ENCODE measurements at regions not wholly inside any gene's neighbourhood (a gene's known extent, or its start where the extent isn't known, plus 50 kb on each side); places are given as distances from the start of the nearest gene placed in this dataset.

DNA sequence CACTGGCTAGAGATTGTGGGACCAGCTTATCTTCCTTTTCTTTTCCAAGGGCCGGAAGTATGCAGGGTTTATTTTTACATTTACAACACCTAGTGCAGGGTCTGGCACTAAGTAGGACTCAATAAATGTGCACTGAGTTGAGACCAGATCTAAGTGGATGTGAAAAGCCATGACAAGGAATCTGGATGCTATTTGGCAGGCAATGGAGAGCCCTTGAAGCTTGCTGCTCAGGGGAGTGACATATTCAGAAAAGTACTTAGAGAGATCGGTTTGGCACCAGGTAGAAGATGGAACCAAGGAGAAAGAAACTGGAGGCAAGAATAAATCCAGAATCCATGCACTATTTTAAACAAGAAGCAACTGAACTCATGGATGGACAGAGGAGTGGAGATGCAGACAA lies 815.8 kb downstream of the MAFB start:
- Histone ChIP-seq H3K36me3 (replicated peaks in 1 of 2; ENCODE audit: control insufficient read depth in 2 of 2, insufficient read depth in 2 of 2, low read length in 2 of 2) (no peaks in the 10 kb centered on the region), H4K91ac (ENCODE audit: low read depth, low read length, poor library complexity) (no peak overlapping the region), H3K9me3 (replicated peaks in 1 of 2; ENCODE audit: control insufficient read depth in 2 of 2, insufficient read depth in 1 of 2, low read depth in 1 of 2, low read length in 2 of 2) (no peaks in the 10 kb centered on the region), H3K4me2 (ENCODE audit: insufficient read depth, low read length, poor library complexity, severe bottlenecking) (no peak overlapping the region), H3K23ac (ENCODE audit: low read depth, low read length, poor library complexity) (no peak overlapping the region), H3K27ac (replicated peaks; ENCODE audit: low read length) (no peak overlapping the region), H3K27me3 (ENCODE audit: control insufficient read depth in 3 of 3, insufficient read depth in 3 of 3, low read depth in 1 of 3, low read length in 3 of 3) (peaks cover 0 to 22% (median 0%) of the 10 kb centered on the region in 3 experiments), H3K14ac (ENCODE audit: low read length) (no peak overlapping the region), H2BK12ac (ENCODE audit: low read length) (no peak overlapping the region), H2BK120ac (ENCODE audit: low read depth, low read length) (no peak overlapping the region), H2AFZ (ENCODE audit: low read length) (no peak overlapping the region), H2BK15ac (ENCODE audit: low read length) (no peak overlapping the region), H3K79me1 (ENCODE audit: low read depth, low read length) (no peaks in the 10 kb centered on the region), H3K4me3 (ENCODE audit: low read length in 2 of 2) (no peak overlapping the region), H3K4me1 (ENCODE audit: control insufficient read depth in 2 of 2, insufficient read depth in 1 of 2, low read depth in 1 of 2, low read length in 2 of 2) (peaks cover 0 to 13% of the 10 kb centered on the region in 2 donors), H2BK5ac (ENCODE audit: low read length) (no peak overlapping the region), H3K4ac (ENCODE audit: low read length) (no peak overlapping the region), H4K8ac (ENCODE audit: low read depth, low read length) (no peak overlapping the region), H3K18ac (ENCODE audit: low read length) (no peak overlapping the region), H3K9ac (ENCODE audit: low read depth, low read length, poor library complexity) (no peak overlapping the region), H2AK5ac (ENCODE audit: low read depth, low read length) (no peak overlapping the region)
- no CpG with 5 or more reads among the region's 2 CpGs for WGBS, 2 donors (ENCODE audit: extremely low coverage in 2 of 2, insufficient read length in 2 of 2, insufficient replicate concordance in 1 of 2)
- DNase-seq (ENCODE audit: low spot score) = no peak

DNA sequence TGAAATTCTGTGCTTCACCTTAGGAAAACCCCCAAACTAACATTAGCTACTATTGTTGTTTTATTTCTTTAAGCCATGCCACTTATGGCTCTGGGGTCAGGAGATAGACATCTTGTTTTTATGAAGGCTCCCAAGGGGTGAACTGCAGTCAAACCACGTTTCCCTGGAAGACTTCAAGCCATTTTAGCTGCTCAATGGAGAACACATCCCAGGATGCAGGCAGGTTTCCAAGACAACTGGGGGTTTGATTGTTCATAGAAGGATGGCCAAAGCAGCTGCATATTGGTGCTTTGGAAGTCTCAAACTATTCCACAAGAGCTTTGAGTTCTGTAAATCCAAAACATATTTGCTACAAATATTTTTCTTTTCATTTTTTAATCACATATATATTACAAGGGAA lies 818.0 kb downstream of the MAFB start:
- Histone ChIP-seq H3K14ac (ENCODE audit: low read length) (no peak overlapping the region), H3K27ac (replicated peaks; ENCODE audit: low read length) (no peak overlapping the region), H3K36me3 (replicated peaks in 1 of 2; ENCODE audit: control insufficient read depth in 2 of 2, insufficient read depth in 2 of 2, low read length in 2 of 2) (no peaks in the 10 kb centered on the region), H2BK120ac (ENCODE audit: low read depth, low read length) (no peak overlapping the region), H2BK12ac (ENCODE audit: low read length) (no peak overlapping the region), H3K4ac (ENCODE audit: low read length) (no peak overlapping the region), H3K9me3 (replicated peaks in 1 of 2; ENCODE audit: control insufficient read depth in 2 of 2, insufficient read depth in 1 of 2, low read depth in 1 of 2, low read length in 2 of 2) (no peaks in the 10 kb centered on the region), H4K8ac (ENCODE audit: low read depth, low read length) (no peak overlapping the region), H3K23ac (ENCODE audit: low read depth, low read length, poor library complexity) (no peak overlapping the region), H3K4me1 (ENCODE audit: control insufficient read depth in 2 of 2, insufficient read depth in 1 of 2, low read depth in 1 of 2, low read length in 2 of 2) (peaks cover 0 to 7% of the 10 kb centered on the region in 2 donors), H3K9ac (ENCODE audit: low read depth, low read length, poor library complexity) (no peak overlapping the region), H3K18ac (ENCODE audit: low read length) (no peak overlapping the region), H3K79me1 (ENCODE audit: low read depth, low read length) (no peaks in the 10 kb centered on the region), H2AFZ (ENCODE audit: low read length) (no peak overlapping the region), H2BK15ac (ENCODE audit: low read length) (no peak overlapping the region), H2BK5ac (ENCODE audit: low read length) (no peak overlapping the region), H2AK5ac (ENCODE audit: low read depth, low read length) (no peak overlapping the region), H4K91ac (ENCODE audit: low read depth, low read length, poor library complexity) (no peak overlapping the region), H3K4me3 (ENCODE audit: low read length in 2 of 2) (no peak overlapping the region), H3K27me3 (ENCODE audit: control insufficient read depth in 3 of 3, insufficient read depth in 3 of 3, low read depth in 1 of 3, low read length in 3 of 3) (peaks cover 0 to 31% (median 0%) of the 10 kb centered on the region in 3 experiments), H3K4me2 (ENCODE audit: insufficient read depth, low read length, poor library complexity, severe bottlenecking) (no peak overlapping the region)
- DNase-seq (ENCODE audit: low spot score) = no peak
- no CpG with 5 or more reads among the region's 1 CpG for WGBS, 2 donors (ENCODE audit: extremely low coverage in 2 of 2, insufficient read length in 2 of 2, insufficient replicate concordance in 1 of 2)

DNA sequence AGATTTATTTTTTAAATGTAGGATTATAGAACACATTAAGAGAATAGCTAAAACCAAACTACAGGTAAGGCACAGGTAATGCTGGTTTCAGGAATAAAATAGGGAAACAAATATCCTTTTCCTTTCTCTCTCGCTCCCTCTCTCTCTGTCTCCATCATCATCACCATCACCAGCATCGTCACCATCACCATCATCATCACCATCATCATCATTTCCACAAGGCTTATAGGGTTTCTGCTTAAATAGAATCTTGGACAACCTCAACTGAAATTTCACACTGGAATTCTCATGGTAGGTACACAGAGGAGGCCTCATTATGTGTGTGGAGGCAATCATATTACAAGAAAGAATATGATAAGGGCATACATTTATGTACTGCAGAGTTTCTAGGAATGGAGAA lies 823.6 kb downstream of the MAFB start:
- no peaks in the 10 kb centered on the region for H3K79me1 ChIP-seq (ENCODE audit: low read depth, low read length)
- H3K4me2 ChIP-seq (ENCODE audit: insufficient read depth, low read length, poor library complexity, severe bottlenecking) = no peak overlapping the region
- H3K4me3 ChIP-seq (ENCODE audit: low read length in 2 of 2) = no peak overlapping the region
- H2BK12ac ChIP-seq (ENCODE audit: low read length) = no peak overlapping the region
- H3K23ac ChIP-seq (ENCODE audit: low read depth, low read length, poor library complexity) = no peak overlapping the region
- no peak overlapping the region for H3K4ac ChIP-seq (ENCODE audit: low read length)
- H4K8ac ChIP-seq (ENCODE audit: low read depth, low read length) = no peak overlapping the region
- H2BK5ac ChIP-seq (ENCODE audit: low read length) = no peak overlapping the region
- no peak overlapping the region for H2AK5ac ChIP-seq (ENCODE audit: low read depth, low read length)
- H3K27me3 ChIP-seq (ENCODE audit: control insufficient read depth in 3 of 3, insufficient read depth in 3 of 3, low read depth in 1 of 3, low read length in 3 of 3) = peaks cover 0 to 73% (median 0%) of the 10 kb centered on the region in 3 experiments
- WGBS, 2 donors (ENCODE audit: extremely low coverage in 2 of 2, insufficient read length in 2 of 2, insufficient replicate concordance in 1 of 2) = no CpG with 5 or more reads among the region's 2 CpGs
- no peak overlapping the region for H3K18ac ChIP-seq (ENCODE audit: low read length)
- H4K91ac ChIP-seq (ENCODE audit: low read depth, low read length, poor library complexity) = no peak overlapping the region
- H3K36me3 ChIP-seq (replicated peaks in 1 of 2; ENCODE audit: control insufficient read depth in 2 of 2, insufficient read depth in 2 of 2, low read length in 2 of 2) = no peaks in the 10 kb centered on the region
- H3K9me3 ChIP-seq (replicated peaks in 1 of 2; ENCODE audit: control insufficient read depth in 2 of 2, insufficient read depth in 1 of 2, low read depth in 1 of 2, low read length in 2 of 2) = no peaks in the 10 kb centered on the region
- H3K14ac ChIP-seq (ENCODE audit: low read length) = no peak overlapping the region
- DNase-seq (ENCODE audit: low spot score) = no peak
- H2BK15ac ChIP-seq (ENCODE audit: low read length) = no peak overlapping the region
- H2AFZ ChIP-seq (ENCODE audit: low read length) = no peak overlapping the region
- no peak overlapping the region for H3K9ac ChIP-seq (ENCODE audit: low read depth, low read length, poor library complexity)
- H3K4me1 ChIP-seq (ENCODE audit: control insufficient read depth in 2 of 2, insufficient read depth in 1 of 2, low read depth in 1 of 2, low read length in 2 of 2) = peaks cover 0 to 2% of the 10 kb centered on the region in 2 donors
- H3K27ac ChIP-seq (replicated peaks; ENCODE audit: low read length) = no peak overlapping the region
- H2BK120ac ChIP-seq (ENCODE audit: low read depth, low read length) = no peak overlapping the region

- no peak overlapping the region for H2BK15ac ChIP-seq (ENCODE audit: low read length)
- no peaks in the 10 kb centered on the region for H3K9me3 ChIP-seq (replicated peaks in 1 of 2; ENCODE audit: control insufficient read depth in 2 of 2, insufficient read depth in 1 of 2, low read depth in 1 of 2, low read length in 2 of 2)
- H3K27me3 ChIP-seq (ENCODE audit: control insufficient read depth in 3 of 3, insufficient read depth in 3 of 3, low read depth in 1 of 3, low read length in 3 of 3) = peaks cover 0 to 81% (median 0%) of the 10 kb centered on the region in 3 experiments
- H2BK12ac ChIP-seq (ENCODE audit: low read length) = no peak overlapping the region
- no peak overlapping the region for H3K9ac ChIP-seq (ENCODE audit: low read depth, low read length, poor library complexity)
- H3K27ac ChIP-seq (replicated peaks; ENCODE audit: low read length) = no peak overlapping the region
- H4K91ac ChIP-seq (ENCODE audit: low read depth, low read length, poor library complexity) = no peak overlapping the region
- no CpG with 5 or more reads among the region's 4 CpGs for WGBS, 2 donors (ENCODE audit: extremely low coverage in 2 of 2, insufficient read length in 2 of 2, insufficient replicate concordance in 1 of 2)
- no peak overlapping the region for H3K4me3 ChIP-seq (ENCODE audit: low read length in 2 of 2)
- no peak overlapping the region for H3K23ac ChIP-seq (ENCODE audit: low read depth, low read length, poor library complexity)
- H3K14ac ChIP-seq (ENCODE audit: low read length) = no peak overlapping the region
- H3K4me1 ChIP-seq (ENCODE audit: control insufficient read depth in 2 of 2, insufficient read depth in 1 of 2, low read depth in 1 of 2, low read length in 2 of 2) = peaks cover 0 to 1% of the 10 kb centered on the region in 2 donors
- no peak overlapping the region for H2AFZ ChIP-seq (ENCODE audit: low read length)
- no peak overlapping the region for H3K18ac ChIP-seq (ENCODE audit: low read length)
- no peak overlapping the region for H3K4me2 ChIP-seq (ENCODE audit: insufficient read depth, low read length, poor library complexity, severe bottlenecking)
- H2BK120ac ChIP-seq (ENCODE audit: low read depth, low read length) = no peak overlapping the region
- no peak overlapping the region for H3K4ac ChIP-seq (ENCODE audit: low read length)
- H2BK5ac ChIP-seq (ENCODE audit: low read length) = no peak overlapping the region
- H2AK5ac ChIP-seq (ENCODE audit: low read depth, low read length) = no peak overlapping the region
- no peak for DNase-seq (ENCODE audit: low spot score)
- no peaks in the 10 kb centered on the region for H3K36me3 ChIP-seq (replicated peaks in 1 of 2; ENCODE audit: control insufficient read depth in 2 of 2, insufficient read depth in 2 of 2, low read length in 2 of 2)
- no peaks in the 10 kb centered on the region for H3K79me1 ChIP-seq (ENCODE audit: low read depth, low read length)
- no peak overlapping the region for H4K8ac ChIP-seq (ENCODE audit: low read depth, low read length)
These were observed 826.6 kb downstream of the MAFB start for GRCh38 chr20:39862470-39862891.

Measured in neuronal stem cell (in vitro differentiated cells).